PC-3 (cell line): ENCODE measurements at regions not wholly inside any gene's neighbourhood (a gene's known extent, or its start where the extent isn't known, plus 50 kb on each side); places are given as distances from the start of the nearest gene placed in this dataset.

Source experiments
- ATAC-seq: fragments of 200-7000 bp; cut with Tn5 transposase; 2 replicates; pipeline ENCODE4 v1.9.1; 2020; ENCODE audit warnings: mild to moderate bottlenecking, moderate library complexity
- BruUV-seq: library from RNA; stranded (reverse); fragments of 400-500 nt; replicated peaks from 2 replicates; lab custom pipeline; 2021; lab: Mats Ljungman, UMichigan
- CTCF ChIA-PET: fragments of 300-600 bp; sonication (Branson Sonifier 250); formaldehyde crosslinking; loops from one replicate; lab custom pipeline; 2022; ENCODE audit warnings: antibody characterized with exemption; lab: Charles Lee
- POLR2A ChIA-PET: fragments of 300-600 bp; sonication (Branson Sonifier 250); formaldehyde crosslinking; loops from one replicate; lab custom pipeline; 2022; ENCODE audit warnings: antibody characterized with exemption; ENCODE audit not compliant: unreplicated experiment; lab: Charles Lee
- DNase-seq: peaks from one replicate; pipeline ENCODE4 v3.0.0-alpha.2; 2015
- H2AFZ ChIP-seq: fragments of 300-600 bp; sonication (generic); 2 replicates; pipeline ENCODE4 v1.6.0; 2016; ENCODE audit warnings: antibody characterized with exemption, low read length
- H3F3A ChIP-seq: fragments of 300-600 bp; sonication (generic); one replicate; pipeline ENCODE4 v1.6.0; 2017; ENCODE audit warnings: antibody characterized with exemption, low read length, control low read depth, mild to moderate bottlenecking; ENCODE audit not compliant: unreplicated experiment
- H3K27ac ChIP-seq: fragments of 300-600 bp; sonication (generic); 2 replicates; pipeline ENCODE4 v1.5.1; 2016; ENCODE audit warnings: mild to moderate bottlenecking, low read length
- H3K27me3 ChIP-seq: fragments of 300-600 bp; sonication (generic); 2 replicates; pipeline ENCODE4 v1.6.1; 2016; ENCODE audit warnings: low read length, mixed read lengths
- H3K36me3 ChIP-seq: fragments of 300-600 bp; sonication (generic); 2 replicates; pipeline ENCODE4 v1.6.1; 2016; ENCODE audit warnings: low read depth, mixed run types, low read length, mixed read lengths
- H3K4me1 ChIP-seq: fragments of 300-600 bp; sonication (generic); 2 replicates; pipeline ENCODE4 v1.5.1; 2016; ENCODE audit warnings: low read length; ENCODE audit not compliant: insufficient read depth
- H3K4me2 ChIP-seq: fragments of 300-600 bp; sonication (generic); 2 replicates; pipeline ENCODE4 v1.6.0; 2016; ENCODE audit warnings: low read length
- H3K4me3 ChIP-seq: fragments of 300-600 bp; sonication (generic); 2 replicates; pipeline ENCODE4 v1.5.1; 2016; ENCODE audit warnings: mild to moderate bottlenecking, low read length, mixed read lengths
- H3K79me2 ChIP-seq: fragments of 300-600 bp; sonication (generic); 2 replicates; pipeline ENCODE4 v1.6.1; 2017; ENCODE audit warnings: low read length, mixed read lengths
- H3K9ac ChIP-seq: fragments of 300-600 bp; sonication (generic); 2 replicates; pipeline ENCODE4 v1.6.0; 2016; ENCODE audit warnings: mild to moderate bottlenecking, low read length
- H3K9me2 ChIP-seq: fragments of 300-600 bp; sonication (generic); replicated peaks from 2 replicates; pipeline ENCODE4 v1.6.1; 2016; ENCODE audit warnings: mixed run types, low read length, mixed read lengths
- H3K9me3 ChIP-seq: fragments of 300-600 bp; sonication (generic); 2 replicates; pipeline ENCODE4 v1.6.1; 2016; ENCODE audit warnings: low read length, mixed read lengths
- H4K20me1 ChIP-seq: fragments of 300-600 bp; sonication (generic); 2 replicates; pipeline ENCODE4 v1.6.1; 2016; ENCODE audit warnings: low read length, mixed read lengths
- CTCF ChIP-seq: fragments of 300-600 bp; sonication (generic); conservative IDR thresholded peaks from 2 replicates; pipeline ENCODE4 v1.5.1; 2017; ENCODE audit warnings: antibody characterized with exemption, low read depth, mild to moderate bottlenecking, low read length
- EZH2 ChIP-seq: fragments of 300-600 bp; sonication (generic); IDR thresholded peaks from one replicate; pipeline ENCODE4 v1.6.1; 2017; ENCODE audit warnings: antibody characterized with exemption, mild to moderate bottlenecking, low read length; ENCODE audit not compliant: unreplicated experiment
- EZH2phosphoT487 ChIP-seq: fragments of 300-600 bp; sonication (generic); IDR thresholded peaks from 2 replicates; pipeline ENCODE4 v1.6.1; 2018; ENCODE audit warnings: mild to moderate bottlenecking, antibody characterized with exemption, low read length, borderline replicate concordance
- intact Hi-C: fragments of 100-400 bp; cut with micrococcal nuclease; formaldehyde crosslinking; loops from 2 replicates; pipeline ENCODE4 v1.9.0; 2023

GRCh38 chr11:130711193-130711592 lies 205.1 kb downstream of the SNX19 start:
- no peaks in the 10 kb centered on the region for H3K79me2 ChIP-seq
- no TSS peak for BruUV-seq
- H2AFZ ChIP-seq: no peak overlapping the region
- no peaks in the 10 kb centered on the region for H3K27me3 ChIP-seq
- TF ChIP-seq CTCF: no peak
- no peak for TF ChIP-seq EZH2
- TF ChIP-seq EZH2phosphoT487: no peak
- ATAC-seq: no peak
- no peak overlapping the region for H3K4me3 ChIP-seq
- H3F3A ChIP-seq: no peaks in the 10 kb centered on the region
- DNase-seq: no peak
- intact Hi-C loops: no loop called here
- POLR2A ChIA-PET: no interaction called here
- no peak overlapping the region for H3K27ac ChIP-seq
- no peaks in the 10 kb centered on the region for H3K4me1 ChIP-seq
- no peaks in the 10 kb centered on the region for H4K20me1 ChIP-seq
- peaks cover 4% of the 10 kb centered on the region; the same call in 1 of the 2 replicates for H3K36me3 ChIP-seq
- CTCF ChIA-PET: interaction anchor here (0.6 kb wide), 1 partner anchor 137 kb away, joined by 3 read pairs; no protein-coding TSS in a partner anchor
- no peak overlapping the region for H3K9ac ChIP-seq
- no peaks in the 10 kb centered on the region for H3K9me2 ChIP-seq
- no peak overlapping the region for H3K4me2 ChIP-seq
- H3K9me3 ChIP-seq: peaks cover 8% of the 10 kb centered on the region

- Histone ChIP-seq H3K4me3 (no peak overlapping the region), H3K27ac (no peak overlapping the region), H3K9ac (no peak overlapping the region), H3K79me2 (no peaks in the 10 kb centered on the region), H3K9me2 (no peaks in the 10 kb centered on the region), H3F3A (no peaks in the 10 kb centered on the region), H3K4me2 (no peak overlapping the region), H4K20me1 (no peaks in the 10 kb centered on the region), H3K4me1 (no peaks in the 10 kb centered on the region), H2AFZ (no peak overlapping the region), H3K27me3 (no peaks in the 10 kb centered on the region), H3K36me3 (peaks cover 4% of the 10 kb centered on the region; the same call in 1 of the 2 replicates), H3K9me3 (peaks cover 8% of the 10 kb centered on the region)
- no TSS peak for BruUV-seq
- ChIA-PET POLR2A (no interaction called here), CTCF (no interaction called here)
- ATAC-seq (no peak), DNase-seq (no peak)
- no peak for TF ChIP-seq CTCF
- TF ChIP-seq EZH2phosphoT487: no peak
- TF ChIP-seq EZH2: no peak
- intact Hi-C loops: no loop called here
Observed at GRCh38 chr11:130712480-130712879, 203.8 kb downstream of the SNX19 start.

- CTCF ChIA-PET: no interaction called here
- ATAC-seq (no peak), DNase-seq (no peak)
- Histone ChIP-seq H3F3A (no peaks in the 10 kb centered on the region), H3K9ac (no peak overlapping the region), H3K27me3 (no peaks in the 10 kb centered on the region), H3K79me2 (no peaks in the 10 kb centered on the region), H2AFZ (no peak overlapping the region), H3K27ac (no peak overlapping the region), H4K20me1 (no peaks in the 10 kb centered on the region), H3K4me3 (no peak overlapping the region), H3K36me3 (no peaks in the 10 kb centered on the region), H3K9me3 (no peaks in the 10 kb centered on the region), H3K9me2 (no peaks in the 10 kb centered on the region), H3K4me1 (no peaks in the 10 kb centered on the region), H3K4me2 (no peak overlapping the region)
- TF ChIP-seq CTCF: no peak
- no peak for TF ChIP-seq EZH2phosphoT487
- no TSS peak for BruUV-seq
- intact Hi-C loops: no loop called here
- POLR2A ChIA-PET: no interaction called here
Observed at GRCh38 chr11:130715085-130715876, 201.0 kb downstream of the SNX19 start.
